Upper lobe of right lung (tissue), 1 donor: ENCODE measurements at regions not wholly inside any gene's neighbourhood (a gene's known extent, or its start where the extent isn't known, plus 50 kb on each side); places are given as distances from the start of the nearest gene placed in this dataset.

Experiments
- ATAC-seq: fragments of 200-7000 bp; cut with Tn5 transposase; one replicate; pipeline ENCODE4 v1.9.1; 2020; ENCODE audit warnings: mild to moderate bottlenecking, moderate library complexity
- DNase-seq: peaks from one replicate; pipeline ENCODE4 v3.0.0-alpha.2; 2020
- H3K27ac ChIP-seq: fragments of 200-600 bp; one replicate; pipeline ENCODE4 v1.8.0; 2022
- H3K27me3 ChIP-seq: fragments of 200-600 bp; one replicate; pipeline ENCODE4 v1.8.0; 2022; ENCODE audit warnings: mild to moderate bottlenecking
- H3K36me3 ChIP-seq: fragments of 200-600 bp; one replicate; pipeline ENCODE4 v1.8.0; 2022
- H3K4me1 ChIP-seq: fragments of 200-600 bp; one replicate; pipeline ENCODE4 v1.8.0; 2022
- H3K4me3 ChIP-seq: fragments of 200-600 bp; one replicate; pipeline ENCODE4 v1.8.0; 2022; ENCODE audit warnings: mild to moderate bottlenecking
- H3K9me3 ChIP-seq: fragments of 200-600 bp; one replicate; pipeline ENCODE4 v1.8.0; 2022
- CTCF ChIP-seq: fragments of 200-600 bp; IDR thresholded peaks from one replicate; pipeline ENCODE4 v1.8.0; 2022; ENCODE audit warnings: antibody characterized with exemption
- intact Hi-C: fragments of 100-400 bp; cut with DNase I; formaldehyde crosslinking; loops from one replicate; pipeline ENCODE4 v1.11.0; 2022
- donor health status: DM: no; HTN: yes; CAD: no; lungs with severe emphysema.

- no peak for ATAC-seq
- no peak for DNase-seq
- Histone ChIP-seq H3K36me3 (no peaks in the 10 kb centered on the region), H3K27ac (no peak overlapping the region), H3K9me3 (no peaks in the 10 kb centered on the region), H3K27me3 (no peaks in the 10 kb centered on the region), H3K4me3 (no peak overlapping the region), H3K4me1 (no peaks in the 10 kb centered on the region)
- intact Hi-C loops = no loop called here
- TF ChIP-seq CTCF = no peak
Observed at GRCh38 chr1:188220051-188220450, 1391.3 kb downstream of the PLA2G4A start.

GRCh38 chr1:188224263-188224662 lies 1395.5 kb downstream of the PLA2G4A start:
- no peaks in the 10 kb centered on the region for H3K27me3 ChIP-seq
- H3K27ac ChIP-seq = no peak overlapping the region
- no peak for TF ChIP-seq CTCF
- H3K4me1 ChIP-seq = no peaks in the 10 kb centered on the region
- intact Hi-C loops = no loop called here
- DNase-seq (no peak), ATAC-seq (no peak)
- H3K36me3 ChIP-seq = no peaks in the 10 kb centered on the region
- H3K9me3 ChIP-seq = no peaks in the 10 kb centered on the region
- no peak overlapping the region for H3K4me3 ChIP-seq

GRCh38 chr1:188225975-188226374 lies 1397.2 kb downstream of the PLA2G4A start:
- intact Hi-C loops = no loop called here
- no peak for ATAC-seq
- Histone ChIP-seq H3K4me1 (no peaks in the 10 kb centered on the region), H3K9me3 (no peaks in the 10 kb centered on the region), H3K27me3 (no peaks in the 10 kb centered on the region), H3K4me3 (no peak overlapping the region), H3K27ac (no peak overlapping the region), H3K36me3 (no peaks in the 10 kb centered on the region)
- DNase-seq = no peak
- TF ChIP-seq CTCF = no peak

GRCh38 chr1:188228623-188229022 lies 1399.9 kb downstream of the PLA2G4A start:
- ATAC-seq = no peak
- H3K4me1 ChIP-seq = no peaks in the 10 kb centered on the region
- intact Hi-C loops = no loop called here

GRCh38 chr1:188237573-188238348 lies 1409.0 kb downstream of the PLA2G4A start:
- DNase-seq (no peak), ATAC-seq (no peak)
- Histone ChIP-seq H3K9me3 (no peaks in the 10 kb centered on the region), H3K27ac (no peak overlapping the region), H3K4me1 (no peaks in the 10 kb centered on the region), H3K4me3 (no peak overlapping the region), H3K27me3 (no peaks in the 10 kb centered on the region), H3K36me3 (no peaks in the 10 kb centered on the region)
- intact Hi-C loops = no loop called here
- no peak for TF ChIP-seq CTCF

More at GRCh38 chr1:188228623-188229022, 1399.9 kb downstream of the PLA2G4A start:
- no peak for DNase-seq
- H3K4me3 ChIP-seq = no peak overlapping the region
- H3K27me3 ChIP-seq = no peaks in the 10 kb centered on the region
- no peaks in the 10 kb centered on the region for H3K9me3 ChIP-seq
- no peak for TF ChIP-seq CTCF
- no peaks in the 10 kb centered on the region for H3K36me3 ChIP-seq
- H3K27ac ChIP-seq = no peak overlapping the region
